GM10266 (cell line): ENCODE measurements at regions not wholly inside any gene's neighbourhood (a gene's known extent, or its start where the extent isn't known, plus 50 kb on each side); places are given as distances from the start of the nearest gene placed in this dataset.

Experiments used
- DNase-seq: peaks from one replicate; pipeline ENCODE4 v3.0.0; 2012; ENCODE audit errors: extremely low spot score
- CTCF ChIP-seq: IDR thresholded peaks from 2 replicates; pipeline ENCODE4 v1.5.1; 2012; ENCODE audit warnings: mild to moderate bottlenecking, low read depth; ENCODE audit not compliant: control insufficient read depth, insufficient read depth; ENCODE audit errors: missing control alignments

DNA sequence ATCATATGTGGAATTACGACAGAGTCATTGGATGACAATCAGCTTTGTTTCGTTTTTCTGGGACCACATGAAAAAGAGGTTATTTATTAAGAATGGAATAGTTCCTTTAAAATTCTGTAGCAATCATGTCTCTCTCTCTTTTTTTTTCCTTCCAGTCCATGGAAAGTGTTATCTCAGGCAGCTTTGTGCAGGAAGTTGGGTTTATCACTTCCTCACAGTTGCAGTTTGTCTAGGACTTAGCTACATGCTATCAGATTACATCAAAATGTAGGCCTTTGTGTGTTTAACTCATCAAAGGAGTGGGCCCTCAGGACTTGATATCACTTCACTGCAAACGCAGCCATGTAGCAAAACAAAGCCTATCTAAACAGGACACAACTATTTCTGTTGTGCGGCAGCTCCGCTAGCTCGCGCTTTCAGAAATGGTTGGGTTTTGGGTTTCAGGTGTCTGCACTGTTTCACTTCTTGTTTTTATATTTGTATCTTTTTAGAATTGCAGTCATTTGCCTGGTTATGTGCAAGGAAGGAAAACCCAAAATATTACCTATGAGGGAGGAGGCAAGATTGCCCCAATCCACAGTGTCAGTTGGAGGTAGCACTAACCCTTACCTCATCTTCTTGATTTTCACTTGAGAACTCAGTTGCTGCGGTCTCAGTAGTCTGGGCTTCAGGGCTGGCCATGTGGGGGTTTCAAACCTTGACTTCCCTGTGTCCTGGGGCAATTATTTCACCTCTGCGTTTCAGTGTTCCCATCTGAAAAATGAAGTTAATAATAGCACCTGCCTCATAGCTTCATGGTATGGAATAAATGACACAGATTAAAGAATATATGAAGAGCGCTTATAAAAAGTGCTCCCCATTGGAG is 66.7 kb downstream of the HHEX start:
- DNase-seq: peak; percentile 56
- no peak for TF ChIP-seq CTCF

- TF ChIP-seq CTCF: peak; percentile 20
- peak; percentile 62 for DNase-seq
These were observed 67.4 kb downstream of the HHEX start for GRCh38 chr10:92757066-92757710.

- no peak for TF ChIP-seq CTCF
- DNase-seq: no peak
These were observed 68.0 kb downstream of the HHEX start for GRCh38 chr10:92757711-92758104.

DNA sequence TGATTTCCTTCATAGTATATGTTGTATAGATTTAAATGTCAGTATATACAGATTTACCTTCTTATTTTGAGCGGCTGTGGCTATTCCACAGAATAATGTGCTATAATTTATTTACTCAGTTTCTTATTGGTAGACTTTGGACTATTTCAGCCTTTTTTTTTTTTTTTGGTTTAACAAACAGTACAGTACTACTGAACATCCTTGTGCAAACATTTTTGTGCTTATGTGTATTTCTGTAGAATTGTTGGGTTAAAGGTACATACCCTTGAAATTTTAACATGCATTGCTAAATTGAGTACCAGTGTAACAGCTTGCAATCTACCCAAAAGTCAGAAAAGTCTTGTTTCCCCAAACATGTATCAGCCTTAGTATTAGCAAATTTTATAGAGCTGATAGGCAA is 68.8 kb downstream of the HHEX start:
- DNase-seq: no peak
- no peak for TF ChIP-seq CTCF

GRCh38 chr10:92760609-92761008 is 70.9 kb downstream of the HHEX start:
- no peak for DNase-seq
- no peak for TF ChIP-seq CTCF

DNA sequence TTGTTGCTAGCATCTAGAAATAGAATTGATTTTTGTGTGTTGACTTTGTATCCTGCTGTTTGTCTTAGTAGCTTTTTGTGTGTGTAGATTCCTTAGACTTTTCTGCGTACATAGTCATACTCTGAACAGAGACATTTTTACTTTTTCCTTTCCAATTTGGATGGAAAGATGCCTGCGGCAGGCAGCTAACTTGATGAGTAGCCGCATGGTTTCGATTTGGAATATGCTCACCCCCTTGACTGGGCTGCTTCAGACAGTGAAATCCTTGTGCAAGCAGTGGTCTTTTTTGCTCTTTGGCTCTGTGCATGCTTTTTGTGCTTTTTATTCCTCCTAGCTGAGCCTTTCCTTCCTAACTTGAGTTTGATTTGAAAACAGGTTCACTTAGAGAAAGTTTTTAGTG is 71.8 kb downstream of the HHEX start:
- TF ChIP-seq CTCF: no peak
- no peak for DNase-seq

DNA sequence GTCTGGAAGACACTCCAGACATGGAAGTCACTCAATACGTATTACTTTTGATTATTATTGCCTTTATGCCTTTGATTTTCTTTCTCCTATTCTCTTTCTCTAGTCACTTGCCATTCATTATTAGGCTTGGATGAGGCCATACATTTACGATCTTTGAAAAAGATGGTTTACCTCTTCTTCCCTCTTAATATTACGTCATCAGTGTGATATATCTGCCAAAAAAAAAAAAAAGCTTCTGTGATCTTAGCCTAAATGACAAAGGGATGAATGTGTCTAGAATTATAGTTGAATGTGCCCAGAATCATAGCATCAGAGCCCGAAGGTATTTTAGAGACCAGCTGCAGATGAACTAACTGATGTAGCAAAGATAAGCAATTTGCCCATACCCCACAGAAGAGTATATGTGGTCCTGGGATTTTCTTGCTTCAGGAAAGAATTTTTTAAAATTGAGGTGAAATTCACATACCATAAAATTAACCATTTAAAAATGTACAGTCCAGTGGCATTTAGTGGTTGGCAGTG is 73.9 kb downstream of the HHEX start:
- TF ChIP-seq CTCF: no peak
- no peak for DNase-seq
